Mammary epithelial cell (primary cell): ENCODE measurements at regions not wholly inside any gene's neighbourhood (a gene's known extent, or its start where the extent isn't known, plus 50 kb on each side); places are given as distances from the start of the nearest gene placed in this dataset.

Experiments used
- CTCF ChIP-seq, 2 donors: IDR thresholded peaks in 1 of 2; conservative IDR thresholded peaks in 1 of 2; 2 replicates each; pipeline ENCODE4 v1.5.1; 2011 to 2012; ENCODE audit warnings: inconsistent platforms in 2 of 2, low read length in 2 of 2, mild to moderate bottlenecking in 2 of 2, control low read depth in 1 of 2, low read depth in 1 of 2; ENCODE audit not compliant: insufficient read depth in 1 of 2; ENCODE audit errors: extremely low read depth in 1 of 2
- EZH2 ChIP-seq: IDR thresholded peaks from 2 replicates; pipeline ENCODE4 v1.6.1; 2012; ENCODE audit warnings: low read length, inconsistent platforms, borderline replicate concordance

- TF ChIP-seq CTCF (conservative IDR thresholded peaks at IDR 0.05 in 1 of 2, IDR thresholded peaks at IDR 0.05 in 1 of 2; ENCODE audit: extremely low read depth in 1 of 2, insufficient read depth in 1 of 2, low read depth in 1 of 2, low read length in 2 of 2) = no peak
- TF ChIP-seq EZH2 = no peak
Observed at GRCh38 chrX:107530141-107530540, 80.7 kb downstream of the FRMPD3 start.
